ENCODE measurements at regions not wholly inside any gene's neighbourhood (a gene's known extent, or its start where the extent isn't known, plus 50 kb on each side); places are given as distances from the start of the nearest gene placed in this dataset.

GRCh38 chr18:6627645-6628044, 101.9 kb upstream of the ARHGAP28 start:
- no peak for ATAC-seq
- intact Hi-C loops (cut with DNase I): loop anchor here in 1 of 10 donors (10.0 kb wide), 1 partner anchor 247 kb away; no protein-coding TSS in a partner anchor
- H3K36me3 ChIP-seq: no peaks in the 10 kb centered on the region
- no peak for DNase-seq
- 68 to 77% (median 71%) methylated on average over 4 of the region's 4 CpGs for WGBS, 4 donors
- H3K27ac ChIP-seq: no peak overlapping the region
- no peaks in the 10 kb centered on the region for H3K27me3 ChIP-seq
- peaks cover 0 to 25% (median 5%) of the 10 kb centered on the region in 12 donors for H3K4me1 ChIP-seq
- no peak for TF ChIP-seq CTCF (IDR thresholded peaks at IDR 0.05)
- no peak for TF ChIP-seq POLR2A (IDR thresholded peaks at IDR 0.05)
- H3K9me3 ChIP-seq: peaks cover 0 to 15% (median 0%) of the 10 kb centered on the region in 12 donors
- H3K4me3 ChIP-seq: no peak overlapping the region

GRCh38 chr18:6628187-6628586, 101.3 kb upstream of the ARHGAP28 start:
- no peaks in the 10 kb centered on the region for H3K27me3 ChIP-seq
- no peak overlapping the region for H3K27ac ChIP-seq
- intact Hi-C loops (cut with DNase I): loop anchor here in 1 of 10 donors (10.0 kb wide), 1 partner anchor 247 kb away; no protein-coding TSS in a partner anchor
- peaks cover 0 to 25% (median 5%) of the 10 kb centered on the region in 12 donors for H3K4me1 ChIP-seq
- H3K36me3 ChIP-seq: no peaks in the 10 kb centered on the region
- H3K9me3 ChIP-seq: peaks cover 0 to 15% (median 0%) of the 10 kb centered on the region in 12 donors
- WGBS, 4 donors: 80 to 89% (median 86%) methylated on average over 2 of the region's 2 CpGs
- DNase-seq (no peak), ATAC-seq (no peak)
- H3K4me3 ChIP-seq: no peak overlapping the region
- no peak for TF ChIP-seq POLR2A (IDR thresholded peaks at IDR 0.05)
- TF ChIP-seq CTCF (IDR thresholded peaks at IDR 0.05): no peak

GRCh38 chr18:6629635-6630140, 99.8 kb upstream of the ARHGAP28 start:
- intact Hi-C loops (cut with DNase I): loop anchor here in 1 of 10 donors (10.0 kb wide), 1 partner anchor 245 kb away; no protein-coding TSS in a partner anchor
- Histone ChIP-seq H3K4me3 (no peak overlapping the region), H3K36me3 (no peaks in the 10 kb centered on the region), H3K27ac (no peak overlapping the region), H3K4me1 (peaks cover 0 to 17% (median 4%) of the 10 kb centered on the region in 12 donors), H3K27me3 (no peaks in the 10 kb centered on the region), H3K9me3 (peaks cover 0 to 15% (median 0%) of the 10 kb centered on the region in 12 donors)
- WGBS, 4 donors: 84 to 95% (median 93%) methylated on average over 5 of the region's 5 CpGs
- DNase-seq: no peak
- ATAC-seq: no peak
- no peak for TF ChIP-seq POLR2A (IDR thresholded peaks at IDR 0.05)
- no peak for TF ChIP-seq CTCF (IDR thresholded peaks at IDR 0.05)

- Histone ChIP-seq H3K4me1 (no peaks in the 10 kb centered on the region), H3K27ac (no peak overlapping the region), H3K4me3 (no peak overlapping the region), H3K9me3 (peaks cover 0 to 15% (median 0%) of the 10 kb centered on the region in 12 donors), H3K36me3 (no peaks in the 10 kb centered on the region), H3K27me3 (no peaks in the 10 kb centered on the region)
- no peak for TF ChIP-seq CTCF (IDR thresholded peaks at IDR 0.05)
- TF ChIP-seq POLR2A (IDR thresholded peaks at IDR 0.05): no peak
- DNase-seq (no peak), ATAC-seq (no peak)
- WGBS, 4 donors: 53 to 60% (median 56%) methylated on average over 3 of the region's 3 CpGs
- intact Hi-C loops (cut with DNase I): no loop called here
Measured at GRCh38 chr18:6633310-6633709, 96.2 kb upstream of the ARHGAP28 start.
